ENCODE measurements at regions not wholly inside any gene's neighbourhood (a gene's known extent, or its start where the extent isn't known, plus 50 kb on each side); places are given as distances from the start of the nearest gene placed in this dataset.

GRCh38 chr2:155203178-155203577 is 504.7 kb downstream of the KCNJ3 start:
- 80% methylated on average over 1 of the region's 1 CpG for WGBS
- no peak overlapping the region for H3K18ac ChIP-seq (ENCODE audit: low read depth in 1 of 2, low read length in 2 of 2)
- H3K4me3 ChIP-seq (ENCODE audit: insufficient read depth in 1 of 2, low read depth in 1 of 2, low read length in 2 of 2), result no peak overlapping the region
- H3K79me1 ChIP-seq (replicated peaks; ENCODE audit: low read length, poor library complexity, severe bottlenecking), result no peaks in the 10 kb centered on the region
- no peak overlapping the region for H2AFZ ChIP-seq (ENCODE audit: low read depth, low read length)
- no peak overlapping the region for H2BK15ac ChIP-seq (ENCODE audit: low read depth, poor library complexity, severe bottlenecking)
- H3K36me3 ChIP-seq (ENCODE audit: control insufficient read depth in 1 of 2, insufficient read depth in 2 of 2, low read depth in 1 of 2, low read length in 2 of 2), result no peaks in the 10 kb centered on the region
- no peak overlapping the region for H2BK120ac ChIP-seq (ENCODE audit: low read depth, low read length)
- no peak overlapping the region for H2AK5ac ChIP-seq (ENCODE audit: low read length, severe bottlenecking)
- no peaks in the 10 kb centered on the region for H3K27me3 ChIP-seq (ENCODE audit: control insufficient read depth in 1 of 2, insufficient read depth in 1 of 2, low read length in 2 of 2)
- H3K4ac ChIP-seq (ENCODE audit: low read depth in 1 of 2, low read length in 2 of 2), result no peak overlapping the region
- H3K27ac ChIP-seq (ENCODE audit: low read length, poor library complexity, severe bottlenecking), result no peak overlapping the region
- H3K14ac ChIP-seq (ENCODE audit: low read length in 2 of 2), result no peak overlapping the region
- no peaks in the 10 kb centered on the region for H3K9me3 ChIP-seq (ENCODE audit: control insufficient read depth, low read length)
- no peaks in the 10 kb centered on the region for H3K4me1 ChIP-seq (ENCODE audit: control insufficient read depth, insufficient read depth, low read depth, low read length)
- no peak overlapping the region for H3K4me2 ChIP-seq (ENCODE audit: low read length, poor library complexity, severe bottlenecking)
- H3K9ac ChIP-seq (ENCODE audit: low read length), result no peak overlapping the region
- H2BK5ac ChIP-seq (ENCODE audit: low read depth, low read length, poor library complexity, severe bottlenecking), result no peak overlapping the region
- H3K23ac ChIP-seq (ENCODE audit: low read length in 2 of 2), result no peak overlapping the region
- no peak for DNase-seq
- no peak overlapping the region for H4K91ac ChIP-seq (ENCODE audit: low read length)
- H2BK12ac ChIP-seq (ENCODE audit: low read length in 2 of 2), result no peak overlapping the region
- no peak overlapping the region for H4K8ac ChIP-seq (ENCODE audit: low read length)

GRCh38 chr2:155200753-155201152 is 502.3 kb downstream of the KCNJ3 start:
- Histone ChIP-seq H3K27ac (ENCODE audit: low read length, poor library complexity, severe bottlenecking) (no peak overlapping the region), H3K18ac (ENCODE audit: low read depth in 1 of 2, low read length in 2 of 2) (no peak overlapping the region), H2AK5ac (ENCODE audit: low read length, severe bottlenecking) (no peak overlapping the region), H3K23ac (ENCODE audit: low read length in 2 of 2) (no peak overlapping the region), H2BK15ac (ENCODE audit: low read depth, poor library complexity, severe bottlenecking) (no peak overlapping the region), H2BK5ac (ENCODE audit: low read depth, low read length, poor library complexity, severe bottlenecking) (no peak overlapping the region), H3K9me3 (ENCODE audit: control insufficient read depth, low read length) (no peaks in the 10 kb centered on the region), H3K4me2 (ENCODE audit: low read length, poor library complexity, severe bottlenecking) (no peak overlapping the region), H3K9ac (ENCODE audit: low read length) (no peak overlapping the region), H2BK12ac (ENCODE audit: low read length in 2 of 2) (no peak overlapping the region), H3K36me3 (ENCODE audit: control insufficient read depth in 1 of 2, insufficient read depth in 2 of 2, low read depth in 1 of 2, low read length in 2 of 2) (no peaks in the 10 kb centered on the region), H3K14ac (ENCODE audit: low read length in 2 of 2) (no peak overlapping the region), H3K4me1 (ENCODE audit: control insufficient read depth, insufficient read depth, low read depth, low read length) (no peaks in the 10 kb centered on the region), H3K27me3 (ENCODE audit: control insufficient read depth in 1 of 2, insufficient read depth in 1 of 2, low read length in 2 of 2) (no peaks in the 10 kb centered on the region), H3K4ac (ENCODE audit: low read depth in 1 of 2, low read length in 2 of 2) (no peak overlapping the region), H3K4me3 (ENCODE audit: insufficient read depth in 1 of 2, low read depth in 1 of 2, low read length in 2 of 2) (no peak overlapping the region), H4K91ac (ENCODE audit: low read length) (no peak overlapping the region), H2BK120ac (ENCODE audit: low read depth, low read length) (no peak overlapping the region), H2AFZ (ENCODE audit: low read depth, low read length) (no peak overlapping the region), H3K79me1 (replicated peaks; ENCODE audit: low read length, poor library complexity, severe bottlenecking) (no peaks in the 10 kb centered on the region), H4K8ac (ENCODE audit: low read length) (no peak overlapping the region)
- no peak for DNase-seq

- no peak overlapping the region for H4K91ac ChIP-seq (ENCODE audit: low read length)
- peaks cover 5% of the 10 kb centered on the region for H3K9me3 ChIP-seq (ENCODE audit: control insufficient read depth, low read length)
- H3K9ac ChIP-seq (ENCODE audit: low read length), result no peak overlapping the region
- H3K18ac ChIP-seq (ENCODE audit: low read depth in 1 of 2, low read length in 2 of 2), result no peak overlapping the region
- H2AFZ ChIP-seq (ENCODE audit: low read depth, low read length), result no peak overlapping the region
- no peak overlapping the region for H3K23ac ChIP-seq (ENCODE audit: low read length in 2 of 2)
- H4K8ac ChIP-seq (ENCODE audit: low read length), result no peak overlapping the region
- no peak overlapping the region for H3K4ac ChIP-seq (ENCODE audit: low read depth in 1 of 2, low read length in 2 of 2)
- H2BK120ac ChIP-seq (ENCODE audit: low read depth, low read length), result no peak overlapping the region
- no peak overlapping the region for H3K4me3 ChIP-seq (ENCODE audit: insufficient read depth in 1 of 2, low read depth in 1 of 2, low read length in 2 of 2)
- no peak overlapping the region for H2BK12ac ChIP-seq (ENCODE audit: low read length in 2 of 2)
- no peak overlapping the region for H2BK15ac ChIP-seq (ENCODE audit: low read depth, poor library complexity, severe bottlenecking)
- no peak overlapping the region for H3K14ac ChIP-seq (ENCODE audit: low read length in 2 of 2)
- no peak for DNase-seq
- no peaks in the 10 kb centered on the region for H3K36me3 ChIP-seq (ENCODE audit: control insufficient read depth in 1 of 2, insufficient read depth in 2 of 2, low read depth in 1 of 2, low read length in 2 of 2)
- no peak overlapping the region for H3K4me2 ChIP-seq (ENCODE audit: low read length, poor library complexity, severe bottlenecking)
- no peak overlapping the region for H3K27ac ChIP-seq (ENCODE audit: low read length, poor library complexity, severe bottlenecking)
- H3K79me1 ChIP-seq (replicated peaks; ENCODE audit: low read length, poor library complexity, severe bottlenecking), result no peaks in the 10 kb centered on the region
- H3K27me3 ChIP-seq (ENCODE audit: control insufficient read depth in 1 of 2, insufficient read depth in 1 of 2, low read length in 2 of 2), result no peaks in the 10 kb centered on the region
- H2BK5ac ChIP-seq (ENCODE audit: low read depth, low read length, poor library complexity, severe bottlenecking), result no peak overlapping the region
- no peaks in the 10 kb centered on the region for H3K4me1 ChIP-seq (ENCODE audit: control insufficient read depth, insufficient read depth, low read depth, low read length)
- no peak overlapping the region for H2AK5ac ChIP-seq (ENCODE audit: low read length, severe bottlenecking)
Measured at GRCh38 chr2:155190342-155190741, 491.8 kb downstream of the KCNJ3 start.

- H3K4ac ChIP-seq (ENCODE audit: low read depth in 1 of 2, low read length in 2 of 2), result no peak overlapping the region
- H4K8ac ChIP-seq (ENCODE audit: low read length), result no peak overlapping the region
- H2AFZ ChIP-seq (ENCODE audit: low read depth, low read length), result no peak overlapping the region
- no peak overlapping the region for H3K14ac ChIP-seq (ENCODE audit: low read length in 2 of 2)
- H3K9ac ChIP-seq (ENCODE audit: low read length), result no peak overlapping the region
- H3K23ac ChIP-seq (ENCODE audit: low read length in 2 of 2), result no peak overlapping the region
- no peak for DNase-seq
- no peaks in the 10 kb centered on the region for H3K27me3 ChIP-seq (ENCODE audit: control insufficient read depth in 1 of 2, insufficient read depth in 1 of 2, low read length in 2 of 2)
- H3K4me2 ChIP-seq (ENCODE audit: low read length, poor library complexity, severe bottlenecking), result no peak overlapping the region
- no peak overlapping the region for H2BK120ac ChIP-seq (ENCODE audit: low read depth, low read length)
- H3K4me1 ChIP-seq (ENCODE audit: control insufficient read depth, insufficient read depth, low read depth, low read length), result no peaks in the 10 kb centered on the region
- no peaks in the 10 kb centered on the region for H3K36me3 ChIP-seq (ENCODE audit: control insufficient read depth in 1 of 2, insufficient read depth in 2 of 2, low read depth in 1 of 2, low read length in 2 of 2)
- no peak overlapping the region for H2BK12ac ChIP-seq (ENCODE audit: low read length in 2 of 2)
- no peak overlapping the region for H3K18ac ChIP-seq (ENCODE audit: low read depth in 1 of 2, low read length in 2 of 2)
- no peak overlapping the region for H2BK5ac ChIP-seq (ENCODE audit: low read depth, low read length, poor library complexity, severe bottlenecking)
- no peak overlapping the region for H2BK15ac ChIP-seq (ENCODE audit: low read depth, poor library complexity, severe bottlenecking)
- H2AK5ac ChIP-seq (ENCODE audit: low read length, severe bottlenecking), result no peak overlapping the region
- H3K27ac ChIP-seq (ENCODE audit: low read length, poor library complexity, severe bottlenecking), result no peak overlapping the region
- H3K9me3 ChIP-seq (ENCODE audit: control insufficient read depth, low read length), result no peaks in the 10 kb centered on the region
- no peaks in the 10 kb centered on the region for H3K79me1 ChIP-seq (replicated peaks; ENCODE audit: low read length, poor library complexity, severe bottlenecking)
- H4K91ac ChIP-seq (ENCODE audit: low read length), result no peak overlapping the region
- H3K4me3 ChIP-seq (ENCODE audit: insufficient read depth in 1 of 2, low read depth in 1 of 2, low read length in 2 of 2), result no peak overlapping the region
- 50% methylated on average over 3 of the region's 3 CpGs for WGBS
Measured at GRCh38 chr2:155178921-155179320, 480.4 kb downstream of the KCNJ3 start.
